GM13976 (cell line): ENCODE measurements at regions not wholly inside any gene's neighbourhood (a gene's known extent, or its start where the extent isn't known, plus 50 kb on each side); places are given as distances from the start of the nearest gene placed in this dataset.

Source experiments
- DNase-seq: peaks from one replicate; pipeline ENCODE4 v3.0.0; 2012; ENCODE audit warnings: low spot score
- CTCF ChIP-seq: IDR thresholded peaks from 2 replicates; pipeline ENCODE4 v1.5.1; 2012; ENCODE audit warnings: borderline replicate concordance, mild to moderate bottlenecking; ENCODE audit not compliant: insufficient read depth; ENCODE audit errors: extremely low read depth, missing control alignments, control extremely low read depth
- in situ Hi-C: fragments of 300-500 bp; cut with MboI; formaldehyde crosslinking; loops from one replicate; pipeline ENCODE4 v1.12.0; 2022; ENCODE audit warnings: low sequenced_read_pairs, mixed read lengths, inconsistent platforms; ENCODE audit not compliant: unreplicated experiment

- in situ Hi-C loops, result no loop called here
- DNase-seq, result no peak
- TF ChIP-seq CTCF, result no peak
These were observed 104.6 kb upstream of the AKIRIN2 start for GRCh38 chr6:87806635-87807034.

GRCh38 chr6:87806099-87806498 lies 104.1 kb upstream of the AKIRIN2 start:
- no peak for TF ChIP-seq CTCF
- no peak for DNase-seq
- in situ Hi-C loops, result no loop called here

GRCh38 chr6:87803791-87804190 lies 101.8 kb upstream of the AKIRIN2 start:
- TF ChIP-seq CTCF, result no peak
- in situ Hi-C loops, result no loop called here
- DNase-seq, result no peak

- in situ Hi-C loops, result no loop called here
- TF ChIP-seq CTCF, result no peak
- DNase-seq, result no peak
These were observed 97.6 kb upstream of the AKIRIN2 start for GRCh38 chr6:87799651-87800050.

GRCh38 chr6:87798393-87799278 lies 96.6 kb upstream of the AKIRIN2 start:
- no peak for TF ChIP-seq CTCF
- no peak for DNase-seq
- in situ Hi-C loops, result no loop called here

- no peak for DNase-seq
- in situ Hi-C loops, result no loop called here
- no peak for TF ChIP-seq CTCF
These were observed 93.2 kb upstream of the AKIRIN2 start for GRCh38 chr6:87794922-87795885.
